K562 (cell line): ENCODE measurements at regions not wholly inside any gene's neighbourhood (a gene's known extent, or its start where the extent isn't known, plus 50 kb on each side); places are given as distances from the start of the nearest gene placed in this dataset.

Source experiments
- CREM ChIP-seq: IDR thresholded peaks from 2 replicates; pipeline ENCODE4 v1.6.1; 2014; ENCODE audit warnings: antibody characterized with exemption, low read depth
- EZH2 ChIP-seq: IDR thresholded peaks from 2 replicates; pipeline ENCODE4 v1.6.1; 2012; ENCODE audit warnings: low read depth, mild to moderate bottlenecking, inconsistent platforms, low read length, borderline replicate concordance
- GABPA ChIP-seq: fragments of 200-800 bp; sonication (Bioruptor generic); conservative IDR thresholded peaks from 2 replicates; pipeline ENCODE4 v1.6.1; 2016; ENCODE audit warnings: low read depth, missing genetic modification characterization, missing compliant biosample characterization
- NR2C2 ChIP-seq, 2 experiments: fragments of 200-800 bp in 1 of 2; sonication (Bioruptor generic) in 1 of 2; sonication (generic) in 1 of 2; formaldehyde crosslinking in 1 of 2; IDR thresholded peaks; 2 replicates each; pipeline versions ENCODE4 v1.6.1 to v1.8.0; 2016 to 2022; ENCODE audit warnings: mild to moderate bottlenecking in 1 of 2, missing compliant biosample characterization in 1 of 2, missing genetic modification characterization in 1 of 2, missing genetic modification reagents in 1 of 2
- SLC30A9 ChIP-seq: fragments of 250-450 bp; sonication (Bioruptor Pico); IDR thresholded peaks from 2 replicates; pipeline ENCODE4 v1.8.0; 2022; ENCODE audit warnings: mild to moderate bottlenecking, moderate library complexity
- SPI1 ChIP-seq: IDR thresholded peaks from 2 replicates; pipeline ENCODE4 v1.6.1; 2011; ENCODE audit warnings: low read depth, low read length, control low read depth, borderline replicate concordance
- SRF ChIP-seq, 2 experiments: fragments of 250-450, 450-650 bp in 1 of 2; sonication (Bioruptor Pico) in 1 of 2; sonication (generic) in 1 of 2; formaldehyde crosslinking; IDR thresholded peaks; 2 replicates each; pipeline versions ENCODE4 v1.5.0 to v1.5.1; 2020 to 2022; ENCODE audit warnings: mild to moderate bottlenecking in 1 of 2, missing genetic modification reagents in 1 of 2
- ZNF384 ChIP-seq: IDR thresholded peaks from 2 replicates; pipeline ENCODE4 v1.6.1; 2012; ENCODE audit warnings: low read depth, low read length, improper control_type of control experiment
- TF ChIP-seq, protein P1 (sequence below): sonication (generic); IDR thresholded peaks from 2 replicates; pipeline ENCODE4 v1.6.1; 2016
- TF ChIP-seq, protein P2 (sequence below), 2 experiments: fragments of 450-650 bp; IDR thresholded peaks; 2 replicates each; pipeline ENCODE4 v1.6.1; 2018; ENCODE audit warnings: mild to moderate bottlenecking in 2 of 2, low read depth in 1 of 2; ENCODE audit not compliant: partially characterized antibody in 2 of 2
- TF ChIP-seq, protein P3 (sequence below): sonication (generic); formaldehyde crosslinking; IDR thresholded peaks from 2 replicates; pipeline ENCODE4 v1.8.0; 2022; ENCODE audit warnings: mild to moderate bottlenecking, missing genetic modification reagents

DNA sequence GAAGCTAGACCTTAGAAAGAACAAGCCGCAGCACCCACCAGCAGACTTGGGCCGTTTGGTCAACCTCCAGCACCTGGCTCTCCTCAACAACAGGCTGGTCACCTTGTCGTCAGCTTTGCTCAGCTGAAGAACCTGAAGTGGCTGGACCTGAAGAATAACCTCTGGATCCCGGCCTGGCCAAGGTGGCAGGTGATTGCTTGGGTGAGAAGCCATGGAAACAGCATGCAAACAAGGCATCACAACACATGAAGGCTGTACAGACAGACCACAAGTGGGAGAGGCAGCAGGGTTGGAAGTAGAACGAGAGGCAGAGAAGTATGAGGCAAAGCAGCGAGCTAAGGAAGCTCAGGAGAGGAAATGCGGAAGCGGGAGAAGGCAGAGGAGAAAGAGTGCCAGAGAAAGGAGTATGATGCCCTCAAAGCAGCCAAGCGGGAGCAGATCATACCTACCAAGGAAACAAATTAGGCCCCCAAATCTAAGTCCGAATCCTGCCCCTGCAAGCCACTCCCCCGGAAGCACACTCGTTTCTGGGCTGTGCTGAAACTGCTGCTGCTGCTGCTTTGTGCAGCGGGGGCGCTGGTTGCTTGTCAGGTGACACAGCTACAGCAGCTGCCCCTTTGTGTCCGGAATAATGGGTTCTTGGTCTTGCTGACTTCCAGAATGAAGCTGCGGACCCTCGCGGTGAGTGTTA lies 121.6 kb upstream of the LGSN start (continued):
- TF ChIP-seq NR2C2 (CRISPR knock-in tag; IDR thresholded peaks at IDR 0.05) (no peak), NR2C2 (tag; IDR thresholded peaks at IDR 0.05) (peak; percentile 31; the same call in 1 of the 2 replicates), SPI1 (peak; percentile 36; the same call in 1 of the 2 replicates), CREM (no peak), SLC30A9 (CRISPR knock-in tag) (no peak), SRF (CRISPR knock-in tag; IDR thresholded peaks at IDR 0.05) (no peak), EZH2 (no peak), ZNF384 (no peak), GABPA (tag) (peak; percentile 45; the same call in 1 of the 2 replicates)
- TF ChIP-seq, protein P1, sequence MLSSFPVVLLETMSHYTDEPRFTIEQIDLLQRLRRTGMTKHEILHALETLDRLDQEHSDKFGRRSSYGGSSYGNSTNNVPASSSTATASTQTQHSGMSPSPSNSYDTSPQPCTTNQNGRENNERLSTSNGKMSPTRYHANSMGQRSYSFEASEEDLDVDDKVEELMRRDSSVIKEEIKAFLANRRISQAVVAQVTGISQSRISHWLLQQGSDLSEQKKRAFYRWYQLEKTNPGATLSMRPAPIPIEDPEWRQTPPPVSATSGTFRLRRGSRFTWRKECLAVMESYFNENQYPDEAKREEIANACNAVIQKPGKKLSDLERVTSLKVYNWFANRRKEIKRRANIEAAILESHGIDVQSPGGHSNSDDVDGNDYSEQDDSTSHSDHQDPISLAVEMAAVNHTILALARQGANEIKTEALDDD, result no peak
- TF ChIP-seq, protein P2, sequence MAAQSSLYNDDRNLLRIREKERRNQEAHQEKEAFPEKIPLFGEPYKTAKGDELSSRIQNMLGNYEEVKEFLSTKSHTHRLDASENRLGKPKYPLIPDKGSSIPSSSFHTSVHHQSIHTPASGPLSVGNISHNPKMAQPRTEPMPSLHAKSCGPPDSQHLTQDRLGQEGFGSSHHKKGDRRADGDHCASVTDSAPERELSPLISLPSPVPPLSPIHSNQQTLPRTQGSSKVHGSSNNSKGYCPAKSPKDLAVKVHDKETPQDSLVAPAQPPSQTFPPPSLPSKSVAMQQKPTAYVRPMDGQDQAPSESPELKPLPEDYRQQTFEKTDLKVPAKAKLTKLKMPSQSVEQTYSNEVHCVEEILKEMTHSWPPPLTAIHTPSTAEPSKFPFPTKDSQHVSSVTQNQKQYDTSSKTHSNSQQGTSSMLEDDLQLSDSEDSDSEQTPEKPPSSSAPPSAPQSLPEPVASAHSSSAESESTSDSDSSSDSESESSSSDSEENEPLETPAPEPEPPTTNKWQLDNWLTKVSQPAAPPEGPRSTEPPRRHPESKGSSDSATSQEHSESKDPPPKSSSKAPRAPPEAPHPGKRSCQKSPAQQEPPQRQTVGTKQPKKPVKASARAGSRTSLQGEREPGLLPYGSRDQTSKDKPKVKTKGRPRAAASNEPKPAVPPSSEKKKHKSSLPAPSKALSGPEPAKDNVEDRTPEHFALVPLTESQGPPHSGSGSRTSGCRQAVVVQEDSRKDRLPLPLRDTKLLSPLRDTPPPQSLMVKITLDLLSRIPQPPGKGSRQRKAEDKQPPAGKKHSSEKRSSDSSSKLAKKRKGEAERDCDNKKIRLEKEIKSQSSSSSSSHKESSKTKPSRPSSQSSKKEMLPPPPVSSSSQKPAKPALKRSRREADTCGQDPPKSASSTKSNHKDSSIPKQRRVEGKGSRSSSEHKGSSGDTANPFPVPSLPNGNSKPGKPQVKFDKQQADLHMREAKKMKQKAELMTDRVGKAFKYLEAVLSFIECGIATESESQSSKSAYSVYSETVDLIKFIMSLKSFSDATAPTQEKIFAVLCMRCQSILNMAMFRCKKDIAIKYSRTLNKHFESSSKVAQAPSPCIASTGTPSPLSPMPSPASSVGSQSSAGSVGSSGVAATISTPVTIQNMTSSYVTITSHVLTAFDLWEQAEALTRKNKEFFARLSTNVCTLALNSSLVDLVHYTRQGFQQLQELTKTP (IDR thresholded peaks at IDR 0.05; ENCODE audit: low read depth in 1 of 2, partially characterized antibody in 2 of 2), result no peak
- TF ChIP-seq, protein P3, sequence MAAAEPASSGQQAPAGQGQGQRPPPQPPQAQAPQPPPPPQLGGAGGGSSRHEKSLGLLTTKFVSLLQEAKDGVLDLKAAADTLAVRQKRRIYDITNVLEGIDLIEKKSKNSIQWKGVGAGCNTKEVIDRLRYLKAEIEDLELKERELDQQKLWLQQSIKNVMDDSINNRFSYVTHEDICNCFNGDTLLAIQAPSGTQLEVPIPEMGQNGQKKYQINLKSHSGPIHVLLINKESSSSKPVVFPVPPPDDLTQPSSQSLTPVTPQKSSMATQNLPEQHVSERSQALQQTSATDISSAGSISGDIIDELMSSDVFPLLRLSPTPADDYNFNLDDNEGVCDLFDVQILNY (CRISPR knock-in tag), result no peak
- TF ChIP-seq, all 486 proteins: peak for 6
